K562 (cell line): ENCODE measurements at regions not wholly inside any gene's neighbourhood (a gene's known extent, or its start where the extent isn't known, plus 50 kb on each side); places are given as distances from the start of the nearest gene placed in this dataset.

Experiments
- ATAC-seq: fragments of 200-7000 bp; cut with Tn5 transposase; 3 replicates; pipeline ENCODE4 v1.9.1; 2020; ENCODE audit warnings: moderate library complexity
- BruUV-seq: library from RNA; stranded (reverse); fragments of 400-500 nt; replicated peaks from 2 replicates; lab custom pipeline; 2021; lab: Mats Ljungman, UMichigan
- CTCF ChIA-PET: fragments of 300-600 bp; formaldehyde crosslinking; extraction: SDS; loops from one replicate; lab custom pipeline; 2021; ENCODE audit warnings: low intra/inter-chr PET ratio; lab: Yijun Ruan, JAX
- POLR2A ChIA-PET: fragments of 300-600, 350-650 bp; sonication (Branson Sonifier 250); formaldehyde crosslinking; extraction: SDS; loops from one replicate; lab custom pipeline; 2021; ENCODE audit warnings: antibody characterized with exemption, inconsistent platforms; lab: Yijun Ruan, JAX
- DNase-seq, 4 experiments: peaks; one replicate each; pipeline versions ENCODE4 v3.0.0 to v3.0.0-alpha.2; 2011 to 2018; ENCODE audit warnings: low spot score in 3 of 4, mixed read lengths in 3 of 4; ENCODE audit errors: extremely low read depth in 1 of 4
- FAIRE-seq: peaks from 2 replicates; lab custom pipeline; 2011; peaks lifted over from hg19 to GRCh38; lab: Jason Lieb, UNC
- H2AFZ ChIP-seq: 2 replicates; pipeline ENCODE4 v1.6.0; 2011; ENCODE audit warnings: low read depth, low read length, control low read depth, inconsistent platforms
- H3K27ac ChIP-seq: fragments of 200-600 bp; 3 replicates; pipeline ENCODE4 v1.8.0; 2011; ENCODE audit warnings: low read depth, mild to moderate bottlenecking, control low read depth, inconsistent platforms, low read length, moderate library complexity, mixed read lengths; ENCODE audit errors: extremely low read depth
- H3K27me3 ChIP-seq, 2 experiments: fragments of 300-600 bp in 1 of 2; 2 replicates in 1 of 2; 3 replicates in 1 of 2; pipeline versions ENCODE4 v1.6.0 to v1.8.0; 2011; ENCODE audit warnings: inconsistent platforms in 2 of 2, low read length in 2 of 2, mild to moderate bottlenecking in 1 of 2, mixed read lengths in 1 of 2, moderate library complexity in 1 of 2; ENCODE audit not compliant: control insufficient read depth in 2 of 2, insufficient read depth in 2 of 2
- H3K36me3 ChIP-seq: fragments of 300-600 bp; 3 replicates; pipeline ENCODE4 v1.8.0; 2011; ENCODE audit warnings: mild to moderate bottlenecking, low read length, inconsistent platforms; ENCODE audit not compliant: control insufficient read depth, insufficient read depth
- H3K4me1 ChIP-seq, 2 experiments: fragments of 200-600 bp in 1 of 2; replicated peaks in 1 of 2; 2 replicates in 1 of 2; 3 replicates in 1 of 2; pipeline versions ENCODE4 v1.5.1 to v1.8.0; 2011; ENCODE audit warnings: inconsistent platforms in 2 of 2, low read length in 2 of 2, mild to moderate bottlenecking in 1 of 2, mixed read lengths in 1 of 2, moderate library complexity in 1 of 2; ENCODE audit not compliant: control insufficient read depth in 2 of 2, insufficient read depth in 2 of 2
- H3K4me2 ChIP-seq: 2 replicates; pipeline ENCODE4 v1.6.1; 2011; ENCODE audit warnings: low read length, control low read depth, inconsistent platforms, mixed read lengths; ENCODE audit not compliant: insufficient read depth
- H3K4me3 ChIP-seq: fragments of 200-600 bp; sonication (generic), shearing (Covaris generic); 2 replicates; pipeline ENCODE4 v1.5.1; 2016; ENCODE audit warnings: control low read depth, inconsistent platforms
- H3K79me2 ChIP-seq: fragments of 200-600 bp; 3 replicates; pipeline ENCODE4 v1.8.0; 2011; ENCODE audit warnings: low read length, inconsistent platforms; ENCODE audit not compliant: control insufficient read depth, insufficient read depth
- H3K9ac ChIP-seq, 2 experiments: 2 replicates each; pipeline versions ENCODE4 v1.6.0 to v1.6.1; 2011; ENCODE audit warnings: low read depth in 2 of 2, low read length in 2 of 2, control low read depth in 1 of 2, inconsistent platforms in 1 of 2, mild to moderate bottlenecking in 1 of 2, mixed read lengths in 1 of 2; ENCODE audit not compliant: insufficient read depth in 1 of 2
- H3K9me1 ChIP-seq: one replicate; pipeline ENCODE4 v1.6.0; 2011; ENCODE audit warnings: inconsistent platforms, mild to moderate bottlenecking, low read length, moderate library complexity; ENCODE audit not compliant: control insufficient read depth, insufficient read depth
- H3K9me3 ChIP-seq: replicated peaks from 2 replicates; pipeline ENCODE4 v1.5.1; 2011; ENCODE audit warnings: low read depth, low read length, inconsistent platforms; ENCODE audit not compliant: control insufficient read depth, insufficient read depth
- H4K20me1 ChIP-seq: replicated peaks from 2 replicates; pipeline ENCODE4 v1.6.1; 2011; ENCODE audit warnings: low read length, inconsistent platforms, mixed read lengths; ENCODE audit not compliant: control insufficient read depth, insufficient read depth
- WGBS: fragments of 100-300 bp; shearing (Covaris generic); methylation state at CpG from one replicate; pipeline ENCODE4 v1.1.6; 2016; ENCODE audit warnings: low coverage, mixed read lengths; ENCODE audit not compliant: insufficient coverage; ENCODE audit errors: missing lambda C conversion rate; 5-methylcytosine and 5-hydroxymethylcytosine counted together
- in situ Hi-C: fragments of 300-500 bp; cut with MboI; formaldehyde crosslinking; loops from 4 replicates; pipeline ENCODE4 v1.15.0; 2018; ENCODE audit warnings: inconsistent platforms, mixed read lengths
- intact Hi-C: fragments of 100-400 bp; cut with micrococcal nuclease; formaldehyde crosslinking; loops from 2 replicates; pipeline ENCODE4 v1.14.2; 2022
- TF ChIP-seq, protein P1 (sequence below), 3 experiments: fragments of 200-800 bp in 1 of 3; fragments of 250-450 bp in 1 of 3; fragments of 450-650 bp in 1 of 3; sonication (Bioruptor Pico) in 1 of 3; sonication (Bioruptor generic) in 1 of 3; formaldehyde crosslinking in 1 of 3; IDR thresholded peaks; 2 replicates each; pipeline versions ENCODE4 v1.6.1 to v1.8.0; 2016 to 2022; ENCODE audit warnings: mild to moderate bottlenecking in 2 of 3, missing genetic modification characterization in 2 of 3, missing compliant biosample characterization in 1 of 3, moderate library complexity in 1 of 3
- TF ChIP-seq, protein P2 (sequence below): fragments of 250-450 bp; sonication (Bioruptor Pico); IDR thresholded peaks from 2 replicates; pipeline ENCODE4 v1.4.0; 2020; ENCODE audit warnings: mild to moderate bottlenecking, moderate library complexity

DNA sequence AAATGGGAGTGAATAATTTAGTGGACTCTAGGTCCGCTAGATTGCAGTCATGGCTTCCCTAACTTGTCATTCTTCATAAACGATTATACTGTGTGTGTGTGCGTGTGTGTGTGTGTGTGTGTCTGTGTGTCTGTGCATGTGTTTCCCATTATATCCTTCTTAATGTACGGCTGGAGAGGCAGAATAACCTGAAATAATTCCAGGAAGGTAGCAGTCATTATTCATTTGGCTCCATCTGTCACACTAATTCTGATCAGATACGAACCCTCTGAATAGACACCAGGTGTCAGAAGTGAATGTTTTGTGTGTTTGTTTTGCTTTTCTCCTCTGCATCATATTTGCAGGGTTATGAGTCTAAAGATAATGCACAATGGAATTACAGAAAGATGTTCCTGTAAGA lies 372.9 kb downstream of the DOK5 start:
- Histone ChIP-seq H3K9ac (no peak overlapping the region), H3K36me3 (no peaks in the 10 kb centered on the region), H3K79me2 (no peaks in the 10 kb centered on the region), H4K20me1 (no peaks in the 10 kb centered on the region), H3K4me2 (no peak overlapping the region), H3K4me3 (no peak overlapping the region), H3K9me3 (peaks cover 3% of the 10 kb centered on the region; the same call in 1 of the 2 replicates), H3K4me1 (no peaks in the 10 kb centered on the region), H3K27me3 (no peaks in the 10 kb centered on the region), H2AFZ (no peak overlapping the region), H3K27ac (no peak overlapping the region), H3K9me1 (no peaks in the 10 kb centered on the region)
- CTCF ChIA-PET = no interaction called here
- in situ Hi-C loops (no loop called here), intact Hi-C loops (no loop called here)
- DNase-seq (no peak), FAIRE-seq (no peak), ATAC-seq (no peak)
- BruUV-seq = no TSS peak
- 3% methylated on average over 3 of the region's 5 CpGs for WGBS
- TF ChIP-seq, protein P1, sequence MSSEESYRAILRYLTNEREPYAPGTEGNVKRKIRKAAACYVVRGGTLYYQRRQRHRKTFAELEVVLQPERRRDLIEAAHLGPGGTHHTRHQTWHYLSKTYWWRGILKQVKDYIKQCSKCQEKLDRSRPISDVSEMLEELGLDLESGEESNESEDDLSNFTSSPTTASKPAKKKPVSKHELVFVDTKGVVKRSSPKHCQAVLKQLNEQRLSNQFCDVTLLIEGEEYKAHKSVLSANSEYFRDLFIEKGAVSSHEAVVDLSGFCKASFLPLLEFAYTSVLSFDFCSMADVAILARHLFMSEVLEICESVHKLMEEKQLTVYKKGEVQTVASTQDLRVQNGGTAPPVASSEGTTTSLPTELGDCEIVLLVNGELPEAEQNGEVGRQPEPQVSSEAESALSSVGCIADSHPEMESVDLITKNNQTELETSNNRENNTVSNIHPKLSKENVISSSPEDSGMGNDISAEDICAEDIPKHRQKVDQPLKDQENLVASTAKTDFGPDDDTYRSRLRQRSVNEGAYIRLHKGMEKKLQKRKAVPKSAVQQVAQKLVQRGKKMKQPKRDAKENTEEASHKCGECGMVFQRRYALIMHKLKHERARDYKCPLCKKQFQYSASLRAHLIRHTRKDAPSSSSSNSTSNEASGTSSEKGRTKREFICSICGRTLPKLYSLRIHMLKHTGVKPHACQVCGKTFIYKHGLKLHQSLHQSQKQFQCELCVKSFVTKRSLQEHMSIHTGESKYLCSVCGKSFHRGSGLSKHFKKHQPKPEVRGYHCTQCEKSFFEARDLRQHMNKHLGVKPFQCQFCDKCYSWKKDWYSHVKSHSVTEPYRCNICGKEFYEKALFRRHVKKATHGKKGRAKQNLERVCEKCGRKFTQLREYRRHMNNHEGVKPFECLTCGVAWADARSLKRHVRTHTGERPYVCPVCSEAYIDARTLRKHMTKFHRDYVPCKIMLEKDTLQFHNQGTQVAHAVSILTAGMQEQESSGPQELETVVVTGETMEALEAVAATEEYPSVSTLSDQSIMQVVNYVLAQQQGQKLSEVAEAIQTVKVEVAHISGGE (CRISPR knock-in tag; IDR thresholded peaks at IDR 0.05) = peak in 1 of 3 experiments; percentile 45; a peak in 1 of 6 replicates
- TF ChIP-seq, protein P2, sequence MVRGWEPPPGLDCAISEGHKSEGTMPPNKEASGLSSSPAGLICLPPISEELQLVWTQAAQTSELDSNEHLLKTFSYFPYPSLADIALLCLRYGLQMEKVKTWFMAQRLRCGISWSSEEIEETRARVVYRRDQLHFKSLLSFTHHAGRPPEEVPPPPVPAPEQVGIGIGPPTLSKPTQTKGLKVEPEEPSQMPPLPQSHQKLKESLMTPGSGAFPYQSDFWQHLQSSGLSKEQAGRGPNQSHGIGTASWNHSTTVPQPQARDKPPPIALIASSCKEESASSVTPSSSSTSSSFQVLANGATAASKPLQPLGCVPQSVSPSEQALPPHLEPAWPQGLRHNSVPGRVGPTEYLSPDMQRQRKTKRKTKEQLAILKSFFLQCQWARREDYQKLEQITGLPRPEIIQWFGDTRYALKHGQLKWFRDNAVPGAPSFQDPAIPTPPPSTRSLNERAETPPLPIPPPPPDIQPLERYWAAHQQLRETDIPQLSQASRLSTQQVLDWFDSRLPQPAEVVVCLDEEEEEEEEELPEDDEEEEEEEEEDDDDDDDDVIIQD (CRISPR knock-in tag) = no peak
- POLR2A ChIA-PET = no interaction called here
